Common myeloid progenitor, CD34-positive (primary cell): ENCODE measurements at regions not wholly inside any gene's neighbourhood (a gene's known extent, or its start where the extent isn't known, plus 50 kb on each side); places are given as distances from the start of the nearest gene placed in this dataset.
A peak's percentile ranks its signal among the peaks of the same experiment; 100 is the strongest.

Source experiments
- CTCF ChIA-PET: fragments of 350-600 bp; sonication (Branson Sonifier 250); formaldehyde crosslinking; loops from one replicate; lab custom pipeline; 2021; ENCODE audit warnings: antibody characterized with exemption; lab: Charles Lee
- POLR2A ChIA-PET: fragments of 350-600 bp; sonication (Branson Sonifier 250); formaldehyde crosslinking; loops from one replicate; lab custom pipeline; 2021; ENCODE audit warnings: antibody characterized with exemption; lab: Charles Lee
- DNase-seq, 3 donors: peaks; one replicate each; pipeline versions ENCODE4 v3.0.0 to v3.0.0-alpha.2; 2013
- H3K27ac ChIP-seq, 2 experiments: 1 replicate in 1 of 2; 2 replicates in 1 of 2; pipeline ENCODE4 v1.7.0; 2013; ENCODE audit warnings: inconsistent platforms in 2 of 2, low read length in 2 of 2, mild to moderate bottlenecking in 2 of 2, low read depth in 1 of 2, moderate library complexity in 1 of 2; ENCODE audit not compliant: severe bottlenecking in 2 of 2, insufficient read depth in 1 of 2, poor library complexity in 1 of 2
- H3K27me3 ChIP-seq, 5 experiments: replicated peaks in 2 of 5; 1 replicate in 3 of 5; 2 replicates in 2 of 5; pipeline versions ENCODE4 v1.6.1 to v1.7.0; 2013; ENCODE audit warnings: low read length in 4 of 5, mild to moderate bottlenecking in 2 of 5, moderate library complexity in 2 of 5, inconsistent platforms in 1 of 5; ENCODE audit not compliant: insufficient read depth in 5 of 5, control insufficient read depth in 4 of 5
- H3K36me3 ChIP-seq, 4 experiments: 1 replicate in 2 of 4; 2 replicates in 2 of 4; pipeline versions ENCODE4 v1.6.1 to v1.7.0; 2013; ENCODE audit warnings: low read length in 3 of 4, control low read depth in 1 of 4, mild to moderate bottlenecking in 1 of 4; ENCODE audit not compliant: control insufficient read depth in 4 of 4, insufficient read depth in 4 of 4
- H3K4me1 ChIP-seq, 4 experiments: 1 replicate in 3 of 4; 2 replicates in 1 of 4; pipeline versions ENCODE4 v1.6.1 to v1.7.1; 2013; ENCODE audit warnings: low read length in 3 of 4, mild to moderate bottlenecking in 3 of 4, control low read depth in 1 of 4, inconsistent platforms in 1 of 4, moderate library complexity in 1 of 4; ENCODE audit not compliant: control insufficient read depth in 4 of 4, insufficient read depth in 4 of 4; ENCODE audit errors: control extremely low read depth in 1 of 4
- H3K4me3 ChIP-seq, 7 experiments: 1 replicate in 4 of 7; 2 replicates in 3 of 7; pipeline versions ENCODE4 v1.5.1 to v1.7.0; 2013; ENCODE audit warnings: mild to moderate bottlenecking in 7 of 7, low read length in 6 of 7, moderate library complexity in 6 of 7, inconsistent platforms in 2 of 7, low read depth in 2 of 7, control low read depth in 1 of 7; ENCODE audit not compliant: insufficient read depth in 4 of 7, control insufficient read depth in 1 of 7; ENCODE audit errors: extremely low read depth in 1 of 7
- H3K9me3 ChIP-seq, 5 experiments: 1 replicate in 4 of 5; 2 replicates in 1 of 5; pipeline versions ENCODE4 v1.6.1 to v1.7.1; 2013; ENCODE audit warnings: low read length in 4 of 5, mild to moderate bottlenecking in 2 of 5, inconsistent platforms in 1 of 5, low read depth in 1 of 5, moderate library complexity in 1 of 5; ENCODE audit not compliant: control insufficient read depth in 4 of 5, insufficient read depth in 2 of 5; ENCODE audit errors: control extremely low read depth in 1 of 5
- WGBS: methylation state at CpG from one replicate; pipeline ENCODE4 v1.1.5; 2013; ENCODE audit not compliant: insufficient coverage; 5-methylcytosine and 5-hydroxymethylcytosine counted together

- H3K27ac ChIP-seq = peak overlapping the region in 1 of 2 experiments; percentile 98
- ChIA-PET CTCF (interaction anchor here (0.6 to 3.7 kb wide), 19 partner anchors 11 to 142 kb away, joined by 3 to 35 read pairs (median 5); no protein-coding TSS in a partner anchor), POLR2A (interaction anchor here (0.6 to 1.7 kb wide), 3 partner anchors 9 to 54 kb away, joined by 3 to 6 read pairs (median 4); no protein-coding TSS in a partner anchor)
- H3K4me3 ChIP-seq = peak overlapping the region in 6 of 7 experiments; percentile 52 to 97 (median 86)
- H3K9me3 ChIP-seq = no peaks in the 10 kb centered on the region
- H3K27me3 ChIP-seq = no peaks in the 10 kb centered on the region
- WGBS = 27% methylated on average over 8 of the region's 13 CpGs
- peaks cover 0 to 4% (median 0%) of the 10 kb centered on the region in 4 experiments for H3K36me3 ChIP-seq
- H3K4me1 ChIP-seq = peaks cover 5 to 63% (median 55%) of the 10 kb centered on the region in 4 experiments
- peak in 2 of 3 donors; percentile 36 to 37 for DNase-seq
These were observed 55.0 kb upstream of the GSE1 start for GRCh38 chr16:85557971-85558657.

GRCh38 chr16:85560932-85561247, 52.2 kb upstream of the GSE1 start:
- 91% methylated on average over 7 of the region's 7 CpGs for WGBS
- H3K36me3 ChIP-seq = peaks cover 0 to 4% (median 0%) of the 10 kb centered on the region in 4 experiments
- H3K27me3 ChIP-seq = no peaks in the 10 kb centered on the region
- H3K9me3 ChIP-seq = no peaks in the 10 kb centered on the region
- H3K4me3 ChIP-seq = no peak overlapping the region
- H3K4me1 ChIP-seq = peaks cover 5 to 78% (median 71%) of the 10 kb centered on the region in 4 experiments
- no peak for DNase-seq
- CTCF ChIA-PET = interaction anchor here (0.7 to 2.5 kb wide), 9 partner anchors 13 to 314 kb away, joined by 3 to 9 read pairs (median 4); no protein-coding TSS in a partner anchor
- POLR2A ChIA-PET = interaction anchor here (0.7 kb wide), 1 partner anchor 9 kb away, joined by 5 read pairs; no protein-coding TSS in a partner anchor
- H3K27ac ChIP-seq = peak overlapping the region in 1 of 2 experiments; percentile 82

GRCh38 chr16:85561248-85562092, 51.7 kb upstream of the GSE1 start:
- peaks cover 5 to 84% (median 75%) of the 10 kb centered on the region in 4 experiments for H3K4me1 ChIP-seq
- CTCF ChIA-PET = interaction anchor here (0.9 to 3.2 kb wide), 11 partner anchors 12 to 125 kb away, joined by 3 to 23 read pairs (median 4); no protein-coding TSS in a partner anchor

GRCh38 chr16:85562093-85562786, 50.9 kb upstream of the GSE1 start:
- H3K4me3 ChIP-seq = no peak overlapping the region
- peak overlapping the region in 1 of 2 experiments; percentile 82 for H3K27ac ChIP-seq
- DNase-seq = no peak
- peaks cover 0 to 4% (median 0%) of the 10 kb centered on the region in 4 experiments for H3K36me3 ChIP-seq
- no peaks in the 10 kb centered on the region for H3K9me3 ChIP-seq
- no peaks in the 10 kb centered on the region for H3K27me3 ChIP-seq
- CTCF ChIA-PET = interaction anchor here (1.1 to 3.2 kb wide), 6 partner anchors 11 to 126 kb away, joined by 3 to 23 read pairs (median 6); no protein-coding TSS in a partner anchor
- 95% methylated on average over 17 of the region's 19 CpGs for WGBS
- peaks cover 5 to 87% (median 78%) of the 10 kb centered on the region in 4 experiments for H3K4me1 ChIP-seq
- POLR2A ChIA-PET = no interaction called here

More at GRCh38 chr16:85561248-85562092, 51.7 kb upstream of the GSE1 start:
- Histone ChIP-seq H3K9me3 (no peaks in the 10 kb centered on the region), H3K27me3 (no peaks in the 10 kb centered on the region), H3K36me3 (peaks cover 0 to 4% (median 0%) of the 10 kb centered on the region in 4 experiments), H3K4me3 (peak overlapping the region in 1 of 7 experiments; percentile 24), H3K27ac (peak overlapping the region in 1 of 2 experiments; percentile 82)
- no peak for DNase-seq
- 84% methylated on average over 18 of the region's 24 CpGs for WGBS
- POLR2A ChIA-PET = interaction anchor here (0.7 kb wide), 1 partner anchor 9 kb away, joined by 5 read pairs; no protein-coding TSS in a partner anchor

- CTCF ChIA-PET = interaction anchor here (0.9 to 3.2 kb wide), 11 partner anchors 11 to 143 kb away, joined by 3 to 23 read pairs (median 9); no protein-coding TSS in a partner anchor
- Histone ChIP-seq H3K9me3 (no peaks in the 10 kb centered on the region), H3K4me3 (no peak overlapping the region), H3K27ac (peak overlapping the region in 1 of 2 experiments; percentile 82), H3K27me3 (no peaks in the 10 kb centered on the region), H3K4me1 (peaks cover 3 to 87% (median 78%) of the 10 kb centered on the region in 4 experiments), H3K36me3 (peaks cover 0 to 4% (median 1%) of the 10 kb centered on the region in 4 experiments)
- 75% methylated on average over 4 of the region's 8 CpGs for WGBS
- DNase-seq = no peak
- POLR2A ChIA-PET = interaction anchor here (1.0 kb wide), 1 partner anchor 8 kb away, joined by 3 read pairs; no protein-coding TSS in a partner anchor
These were observed 50.1 kb upstream of the GSE1 start for GRCh38 chr16:85563034-85563433.
